Esophagus squamous epithelium (tissue), 4 donors: ENCODE measurements at regions not wholly inside any gene's neighbourhood (a gene's known extent, or its start where the extent isn't known, plus 50 kb on each side); places are given as distances from the start of the nearest gene placed in this dataset.

Experiments used
- CTCF ChIP-seq, 6 experiments: fragments of 450-650 bp in 4 of 6; fragments of 200-600 bp in 2 of 6; sonication (generic) in 2 of 6; IDR thresholded peaks; one replicate each; pipeline ENCODE4 v1.5.1; 2016 to 2019; ENCODE audit warnings: antibody characterized with exemption in 6 of 6, mild to moderate bottlenecking in 4 of 6, moderate library complexity in 4 of 6
- POLR2A ChIP-seq, 4 donors: fragments of 450-650 bp; IDR thresholded peaks; one replicate each; pipeline ENCODE4 v1.6.1; 2017; ENCODE audit warnings: antibody characterized with exemption in 4 of 4, mild to moderate bottlenecking in 4 of 4, moderate library complexity in 3 of 4

DNA sequence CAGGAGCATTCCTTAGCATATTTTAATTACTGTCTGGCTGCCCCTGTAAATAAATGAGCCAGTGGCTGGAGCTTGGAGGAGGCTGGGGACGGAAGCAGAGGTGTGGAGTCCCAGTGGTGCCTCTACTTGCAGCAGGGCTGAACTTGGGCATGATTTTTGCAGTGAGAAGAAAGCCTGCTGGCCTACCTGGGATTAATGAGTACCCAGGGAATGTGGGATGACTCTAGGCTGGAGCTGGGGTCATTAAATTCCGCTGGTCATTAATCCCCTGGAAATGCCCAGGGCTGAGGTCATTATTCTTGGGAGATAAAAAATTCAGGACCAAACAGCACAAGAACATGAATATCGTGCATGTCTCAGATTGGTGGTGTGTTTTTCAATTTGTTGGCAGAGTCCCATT lies 753.3 kb downstream of the VRK1 start:
- TF ChIP-seq POLR2A (IDR thresholded peaks at IDR 0.05) (no peak), CTCF (IDR thresholded peaks at IDR 0.05) (no peak)
